K562 (cell line): ENCODE measurements at regions not wholly inside any gene's neighbourhood (a gene's known extent, or its start where the extent isn't known, plus 50 kb on each side); places are given as distances from the start of the nearest gene placed in this dataset.

Source experiments
- ATAC-seq: fragments of 200-7000 bp; cut with Tn5 transposase; 3 replicates; pipeline ENCODE4 v1.9.1; 2020; ENCODE audit warnings: moderate library complexity
- BruUV-seq: library from RNA; stranded (reverse); fragments of 400-500 nt; replicated peaks from 2 replicates; lab custom pipeline; 2021; lab: Mats Ljungman, UMichigan
- CTCF ChIA-PET: fragments of 300-600 bp; formaldehyde crosslinking; extraction: SDS; loops from one replicate; lab custom pipeline; 2021; ENCODE audit warnings: low intra/inter-chr PET ratio; lab: Yijun Ruan, JAX
- POLR2A ChIA-PET: fragments of 300-600, 350-650 bp; sonication (Branson Sonifier 250); formaldehyde crosslinking; extraction: SDS; loops from one replicate; lab custom pipeline; 2021; ENCODE audit warnings: antibody characterized with exemption, inconsistent platforms; lab: Yijun Ruan, JAX
- DNase-seq, 4 experiments: peaks; one replicate each; pipeline versions ENCODE4 v3.0.0 to v3.0.0-alpha.2; 2011 to 2018; ENCODE audit warnings: low spot score in 3 of 4, mixed read lengths in 3 of 4; ENCODE audit errors: extremely low read depth in 1 of 4
- FAIRE-seq: peaks from 2 replicates; lab custom pipeline; 2011; peaks lifted over from hg19 to GRCh38; lab: Jason Lieb, UNC
- H2AFZ ChIP-seq: 2 replicates; pipeline ENCODE4 v1.6.0; 2011; ENCODE audit warnings: low read depth, low read length, control low read depth, inconsistent platforms
- H3K27ac ChIP-seq: fragments of 200-600 bp; 3 replicates; pipeline ENCODE4 v1.8.0; 2011; ENCODE audit warnings: low read depth, mild to moderate bottlenecking, control low read depth, inconsistent platforms, low read length, moderate library complexity, mixed read lengths; ENCODE audit errors: extremely low read depth
- H3K27me3 ChIP-seq, 2 experiments: fragments of 300-600 bp in 1 of 2; 2 replicates in 1 of 2; 3 replicates in 1 of 2; pipeline versions ENCODE4 v1.6.0 to v1.8.0; 2011; ENCODE audit warnings: inconsistent platforms in 2 of 2, low read length in 2 of 2, mild to moderate bottlenecking in 1 of 2, mixed read lengths in 1 of 2, moderate library complexity in 1 of 2; ENCODE audit not compliant: control insufficient read depth in 2 of 2, insufficient read depth in 2 of 2
- H3K36me3 ChIP-seq: fragments of 300-600 bp; 3 replicates; pipeline ENCODE4 v1.8.0; 2011; ENCODE audit warnings: mild to moderate bottlenecking, low read length, inconsistent platforms; ENCODE audit not compliant: control insufficient read depth, insufficient read depth
- H3K4me1 ChIP-seq, 2 experiments: fragments of 200-600 bp in 1 of 2; replicated peaks in 1 of 2; 2 replicates in 1 of 2; 3 replicates in 1 of 2; pipeline versions ENCODE4 v1.5.1 to v1.8.0; 2011; ENCODE audit warnings: inconsistent platforms in 2 of 2, low read length in 2 of 2, mild to moderate bottlenecking in 1 of 2, mixed read lengths in 1 of 2, moderate library complexity in 1 of 2; ENCODE audit not compliant: control insufficient read depth in 2 of 2, insufficient read depth in 2 of 2
- H3K4me2 ChIP-seq: 2 replicates; pipeline ENCODE4 v1.6.1; 2011; ENCODE audit warnings: low read length, control low read depth, inconsistent platforms, mixed read lengths; ENCODE audit not compliant: insufficient read depth
- H3K4me3 ChIP-seq: fragments of 200-600 bp; sonication (generic), shearing (Covaris generic); 2 replicates; pipeline ENCODE4 v1.5.1; 2016; ENCODE audit warnings: control low read depth, inconsistent platforms
- H3K79me2 ChIP-seq: fragments of 200-600 bp; 3 replicates; pipeline ENCODE4 v1.8.0; 2011; ENCODE audit warnings: low read length, inconsistent platforms; ENCODE audit not compliant: control insufficient read depth, insufficient read depth
- H3K9ac ChIP-seq, 2 experiments: 2 replicates each; pipeline versions ENCODE4 v1.6.0 to v1.6.1; 2011; ENCODE audit warnings: low read depth in 2 of 2, low read length in 2 of 2, control low read depth in 1 of 2, inconsistent platforms in 1 of 2, mild to moderate bottlenecking in 1 of 2, mixed read lengths in 1 of 2; ENCODE audit not compliant: insufficient read depth in 1 of 2
- H3K9me1 ChIP-seq: one replicate; pipeline ENCODE4 v1.6.0; 2011; ENCODE audit warnings: inconsistent platforms, mild to moderate bottlenecking, low read length, moderate library complexity; ENCODE audit not compliant: control insufficient read depth, insufficient read depth
- H3K9me3 ChIP-seq: replicated peaks from 2 replicates; pipeline ENCODE4 v1.5.1; 2011; ENCODE audit warnings: low read depth, low read length, inconsistent platforms; ENCODE audit not compliant: control insufficient read depth, insufficient read depth
- H4K20me1 ChIP-seq: replicated peaks from 2 replicates; pipeline ENCODE4 v1.6.1; 2011; ENCODE audit warnings: low read length, inconsistent platforms, mixed read lengths; ENCODE audit not compliant: control insufficient read depth, insufficient read depth
- ARHGAP35 ChIP-seq: fragments of 450-650 bp; IDR thresholded peaks from 2 replicates; pipeline ENCODE4 v1.6.1; 2018; ENCODE audit not compliant: partially characterized antibody
- EP400 ChIP-seq: fragments of 450-650 bp; IDR thresholded peaks from 2 replicates; pipeline ENCODE4 v1.6.1; 2017; ENCODE audit warnings: antibody characterized with exemption, mild to moderate bottlenecking, moderate library complexity
- MTF1 ChIP-seq: fragments of 250-450 bp; sonication (Bioruptor Pico); IDR thresholded peaks from 2 replicates; pipeline ENCODE4 v1.9.0; 2021; ENCODE audit warnings: moderate library complexity, mild to moderate bottlenecking, inconsistent platforms, borderline replicate concordance
- MYC ChIP-seq, 2 experiments: fragments of 250-450 bp in 1 of 2; sonication (Bioruptor Pico) in 1 of 2; IDR thresholded peaks; 2 replicates each; pipeline versions ENCODE4 v1.5.1 to v1.6.1; 2012 to 2021; ENCODE audit warnings: low read depth in 2 of 2, borderline replicate concordance in 1 of 2, improper control_type of control experiment in 1 of 2, low read length in 1 of 2, mild to moderate bottlenecking in 1 of 2, moderate library complexity in 1 of 2
- NFYB ChIP-seq: IDR thresholded peaks from 2 replicates; pipeline ENCODE4 v1.6.1; 2011; ENCODE audit warnings: mild to moderate bottlenecking, moderate library complexity; ENCODE audit not compliant: insufficient read length; ENCODE audit errors: extremely low read depth
- RFX7 ChIP-seq: fragments of 250-450 bp; sonication (Bioruptor Pico); IDR thresholded peaks from 2 replicates; pipeline ENCODE4 v1.5.1; 2021; ENCODE audit warnings: mild to moderate bottlenecking
- TBL1XR1 ChIP-seq, 2 experiments: IDR thresholded peaks; 2 replicates each; pipeline ENCODE4 v1.6.1; 2012; ENCODE audit warnings: improper control_type of control experiment in 2 of 2, low read length in 2 of 2, mild to moderate bottlenecking in 1 of 2
- TRIM28 ChIP-seq: fragments of 450-650 bp; IDR thresholded peaks from 2 replicates; pipeline ENCODE4 v1.6.1; 2017
- ZBTB8A ChIP-seq: fragments of 450-650 bp; IDR thresholded peaks from 2 replicates; pipeline ENCODE4 v1.6.1; 2018; ENCODE audit warnings: mild to moderate bottlenecking, moderate library complexity; ENCODE audit not compliant: partially characterized antibody
- ZC3H8 ChIP-seq: fragments of 450-650 bp; IDR thresholded peaks from 2 replicates; pipeline ENCODE4 v1.6.1; 2017
- ZNF174 ChIP-seq: fragments of 250-450 bp; sonication (Bioruptor Pico); IDR thresholded peaks from 2 replicates; pipeline ENCODE4 v1.4.0; 2020; ENCODE audit warnings: mild to moderate bottlenecking
- WGBS: fragments of 100-300 bp; shearing (Covaris generic); methylation state at CpG from one replicate; pipeline ENCODE4 v1.1.6; 2016; ENCODE audit warnings: low coverage, mixed read lengths; ENCODE audit not compliant: insufficient coverage; ENCODE audit errors: missing lambda C conversion rate; 5-methylcytosine and 5-hydroxymethylcytosine counted together
- in situ Hi-C: fragments of 300-500 bp; cut with MboI; formaldehyde crosslinking; loops from 4 replicates; pipeline ENCODE4 v1.15.0; 2018; ENCODE audit warnings: inconsistent platforms, mixed read lengths
- intact Hi-C: fragments of 100-400 bp; cut with micrococcal nuclease; formaldehyde crosslinking; loops from 2 replicates; pipeline ENCODE4 v1.14.2; 2022

GRCh38 chr18:14961991-14962390 is 214.0 kb downstream of the ANKRD30B start:
- Histone ChIP-seq H2AFZ (no peak overlapping the region), H3K9ac (no peak overlapping the region), H3K27me3 (no peaks in the 10 kb centered on the region), H3K4me3 (no peak overlapping the region), H3K27ac (no peak overlapping the region), H3K36me3 (no peaks in the 10 kb centered on the region), H3K4me1 (no peaks in the 10 kb centered on the region), H3K79me2 (no peaks in the 10 kb centered on the region), H4K20me1 (no peaks in the 10 kb centered on the region), H3K9me3 (no peaks in the 10 kb centered on the region), H3K4me2 (no peak overlapping the region), H3K9me1 (no peaks in the 10 kb centered on the region)
- DNase-seq (no peak), FAIRE-seq (no peak), ATAC-seq (no peak)
- ChIA-PET POLR2A (no interaction called here), CTCF (no interaction called here)
- BruUV-seq, result no TSS peak
- intact Hi-C loops (no loop called here), in situ Hi-C loops (no loop called here)
- TF ChIP-seq MYC (IDR thresholded peaks at IDR 0.05; ENCODE audit: low read depth, low read length) (no peak), MYC (CRISPR knock-in tag; IDR thresholded peaks at IDR 0.05; ENCODE audit: borderline replicate concordance, low read depth) (no peak)
- 6% methylated on average over 5 of the region's 5 CpGs for WGBS

GRCh38 chr18:14962626-14963025 is 214.7 kb downstream of the ANKRD30B start:
- FAIRE-seq, result no peak
- TF ChIP-seq EP400, result no peak
- TF ChIP-seq ZBTB8A, result no peak
- TF ChIP-seq TBL1XR1 (IDR thresholded peaks at IDR 0.05; ENCODE audit: low read length in 2 of 2), result no peak
- TF ChIP-seq RFX7 (CRISPR knock-in tag), result no peak
- TF ChIP-seq ZC3H8, result no peak
- TF ChIP-seq MTF1 (CRISPR knock-in tag), result no peak
- no peak for TF ChIP-seq ZNF174 (CRISPR knock-in tag)
- no peak for TF ChIP-seq TRIM28
- no peak for TF ChIP-seq NFYB
- TF ChIP-seq ARHGAP35, result no peak
- TF ChIP-seq, all 486 proteins: peak for 0
- no peak overlapping the region for H3K4me3 ChIP-seq
- no peaks in the 10 kb centered on the region for H3K9me1 ChIP-seq
- ChIA-PET CTCF (no interaction called here), POLR2A (no interaction called here)
- no peak overlapping the region for H3K4me2 ChIP-seq
- H3K4me1 ChIP-seq, result no peaks in the 10 kb centered on the region
- no peaks in the 10 kb centered on the region for H3K79me2 ChIP-seq
- intact Hi-C loops (no loop called here), in situ Hi-C loops (no loop called here)
- DNase-seq (no peak), ATAC-seq (no peak)
- WGBS, result 3% methylated on average over 5 of the region's 8 CpGs
- BruUV-seq, result no TSS peak
- no peaks in the 10 kb centered on the region for H3K9me3 ChIP-seq
- no peak overlapping the region for H3K9ac ChIP-seq
- no peaks in the 10 kb centered on the region for H4K20me1 ChIP-seq
- H3K27ac ChIP-seq, result no peak overlapping the region
- H3K36me3 ChIP-seq, result no peaks in the 10 kb centered on the region
- H2AFZ ChIP-seq, result no peak overlapping the region
- no peaks in the 10 kb centered on the region for H3K27me3 ChIP-seq
